Gastroesophageal sphincter (tissue), 3 donors: ENCODE measurements at regions not wholly inside any gene's neighbourhood (a gene's known extent, or its start where the extent isn't known, plus 50 kb on each side); places are given as distances from the start of the nearest gene placed in this dataset.

Experiments
- EP300 ChIP-seq: sonication (generic); formaldehyde crosslinking; IDR thresholded peaks from one replicate; pipeline ENCODE4 v1.6.1; 2017; ENCODE audit warnings: antibody characterized with exemption, mild to moderate bottlenecking
- POLR2A ChIP-seq, 2 donors: fragments of 450-650 bp; IDR thresholded peaks; one replicate each; pipeline ENCODE4 v1.6.1; 2017; ENCODE audit warnings: antibody characterized with exemption in 2 of 2, mild to moderate bottlenecking in 2 of 2, moderate library complexity in 1 of 2
- POLR2AphosphoS5 ChIP-seq: sonication (generic); formaldehyde crosslinking; IDR thresholded peaks from one replicate; pipeline ENCODE4 v1.6.1; 2017; ENCODE audit warnings: antibody characterized with exemption
- TF ChIP-seq, protein P1 (sequence below), 4 experiments: fragments of 200-600 bp in 2 of 4; fragments of 450-650 bp in 2 of 4; sonication (generic) in 1 of 4; IDR thresholded peaks; one replicate each; pipeline ENCODE4 v1.5.1; 2017 to 2019; ENCODE audit warnings: antibody characterized with exemption in 4 of 4, mild to moderate bottlenecking in 2 of 4, moderate library complexity in 2 of 4

GRCh38 chr3:34150992-34151391 is 352.6 kb downstream of the PDCD6IP start:
- no peak for TF ChIP-seq POLR2A (IDR thresholded peaks at IDR 0.05)
- no peak for TF ChIP-seq POLR2AphosphoS5
- TF ChIP-seq, protein P1, sequence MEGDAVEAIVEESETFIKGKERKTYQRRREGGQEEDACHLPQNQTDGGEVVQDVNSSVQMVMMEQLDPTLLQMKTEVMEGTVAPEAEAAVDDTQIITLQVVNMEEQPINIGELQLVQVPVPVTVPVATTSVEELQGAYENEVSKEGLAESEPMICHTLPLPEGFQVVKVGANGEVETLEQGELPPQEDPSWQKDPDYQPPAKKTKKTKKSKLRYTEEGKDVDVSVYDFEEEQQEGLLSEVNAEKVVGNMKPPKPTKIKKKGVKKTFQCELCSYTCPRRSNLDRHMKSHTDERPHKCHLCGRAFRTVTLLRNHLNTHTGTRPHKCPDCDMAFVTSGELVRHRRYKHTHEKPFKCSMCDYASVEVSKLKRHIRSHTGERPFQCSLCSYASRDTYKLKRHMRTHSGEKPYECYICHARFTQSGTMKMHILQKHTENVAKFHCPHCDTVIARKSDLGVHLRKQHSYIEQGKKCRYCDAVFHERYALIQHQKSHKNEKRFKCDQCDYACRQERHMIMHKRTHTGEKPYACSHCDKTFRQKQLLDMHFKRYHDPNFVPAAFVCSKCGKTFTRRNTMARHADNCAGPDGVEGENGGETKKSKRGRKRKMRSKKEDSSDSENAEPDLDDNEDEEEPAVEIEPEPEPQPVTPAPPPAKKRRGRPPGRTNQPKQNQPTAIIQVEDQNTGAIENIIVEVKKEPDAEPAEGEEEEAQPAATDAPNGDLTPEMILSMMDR (IDR thresholded peaks at IDR 0.05) = no peak
- no peak for TF ChIP-seq EP300
